IMR-90 (cell line): ENCODE measurements at regions not wholly inside any gene's neighbourhood (a gene's known extent, or its start where the extent isn't known, plus 50 kb on each side); places are given as distances from the start of the nearest gene placed in this dataset.

Experiments
- ATAC-seq: fragments of 200-7000 bp; cut with Tn5 transposase; 2 replicates; pipeline ENCODE4 v1.9.1; 2020; ENCODE audit warnings: low read depth, mild to moderate bottlenecking, moderate library complexity
- BruUV-seq: library from RNA; stranded (reverse); fragments of 400-500 nt; replicated peaks from 2 replicates; lab custom pipeline; 2021; lab: Mats Ljungman, UMichigan
- CTCF ChIA-PET: fragments of 300-600 bp; formaldehyde crosslinking; extraction: SDS; loops from one replicate; lab custom pipeline; 2021; ENCODE audit warnings: antibody characterized with exemption; lab: Yijun Ruan, JAX
- POLR2A ChIA-PET: fragments of 300-600 bp; sonication (Branson Sonifier 250); formaldehyde crosslinking; loops from one replicate; lab custom pipeline; 2022; ENCODE audit warnings: antibody characterized with exemption; ENCODE audit not compliant: unreplicated experiment; lab: Charles Lee
- DNase-seq: peaks from one replicate; pipeline ENCODE4 v3.0.0; 2013
- H2AFZ ChIP-seq: replicated peaks from 2 replicates; pipeline ENCODE3; 2013; ENCODE audit warnings: low read length, mild to moderate bottlenecking; ENCODE audit not compliant: poor library complexity
- H2AK5ac ChIP-seq: 2 replicates; pipeline ENCODE4 v1.6.1; 2013; ENCODE audit warnings: low read depth, low read length, inconsistent platforms
- H2AK9ac ChIP-seq: replicated peaks from 2 replicates; pipeline ENCODE3; 2013; ENCODE audit warnings: mild to moderate bottlenecking, low read depth, low read length, moderate library complexity; ENCODE audit not compliant: poor library complexity
- H2BK120ac ChIP-seq: 2 replicates; pipeline ENCODE4 v1.6.1; 2013; ENCODE audit warnings: low read depth, low read length, inconsistent platforms
- H2BK15ac ChIP-seq: 3 replicates; pipeline ENCODE4 v1.6.1; 2013; ENCODE audit warnings: low read depth, low read length, inconsistent platforms
- H2BK20ac ChIP-seq: 2 replicates; pipeline ENCODE4 v1.6.1; 2013; ENCODE audit warnings: low read depth, mild to moderate bottlenecking, inconsistent platforms, low read length, moderate library complexity
- H2BK5ac ChIP-seq: 2 replicates; pipeline ENCODE4 v1.6.1; 2013; ENCODE audit warnings: mild to moderate bottlenecking, low read depth, low read length, inconsistent platforms; ENCODE audit not compliant: poor library complexity, severe bottlenecking
- H3K14ac ChIP-seq: replicated peaks from 2 replicates; pipeline ENCODE4 v1.6.1; 2013; ENCODE audit warnings: low read depth, low read length, inconsistent platforms
- H3K18ac ChIP-seq: 2 replicates; pipeline ENCODE4 v1.6.1; 2013; ENCODE audit warnings: low read depth, low read length, control low read depth
- H3K23ac ChIP-seq: 2 replicates; pipeline ENCODE4 v1.6.1; 2013; ENCODE audit warnings: low read depth, low read length, inconsistent platforms
- H3K27ac ChIP-seq: 2 replicates; pipeline ENCODE4 v1.5.1; 2013; ENCODE audit warnings: mild to moderate bottlenecking, control low read depth, low read length; ENCODE audit not compliant: insufficient read depth
- H3K27me3 ChIP-seq: 2 replicates; pipeline ENCODE4 v1.6.1; 2013; ENCODE audit warnings: low read length; ENCODE audit not compliant: control insufficient read depth, insufficient read depth
- H3K36me3 ChIP-seq: 2 replicates; pipeline ENCODE4 v1.6.1; 2013; ENCODE audit warnings: low read length, mixed read lengths; ENCODE audit not compliant: control insufficient read depth, insufficient read depth
- H3K4ac ChIP-seq: 2 replicates; pipeline ENCODE4 v1.6.1; 2013; ENCODE audit warnings: low read depth, low read length, inconsistent platforms
- H3K4me1 ChIP-seq: 2 replicates; pipeline ENCODE4 v1.6.1; 2013; ENCODE audit warnings: low read length, mixed read lengths; ENCODE audit not compliant: control insufficient read depth, insufficient read depth
- H3K4me2 ChIP-seq: 2 replicates; pipeline ENCODE4 v1.6.1; 2013; ENCODE audit warnings: low read depth, mild to moderate bottlenecking, control low read depth, low read length, moderate library complexity
- H3K4me3 ChIP-seq: 2 replicates; pipeline ENCODE4 v1.5.1; 2013; ENCODE audit warnings: low read depth, mild to moderate bottlenecking, control low read depth, low read length, moderate library complexity; ENCODE audit not compliant: insufficient read depth
- H3K56ac ChIP-seq: 2 replicates; pipeline ENCODE4 v1.6.1; 2013; ENCODE audit warnings: low read length, inconsistent platforms; ENCODE audit not compliant: insufficient read depth; ENCODE audit errors: extremely low read depth
- H3K79me1 ChIP-seq, 2 experiments: 2 replicates each; pipeline ENCODE4 v1.6.1; 2013; ENCODE audit warnings: low read length in 2 of 2, inconsistent platforms in 1 of 2, low read depth in 1 of 2
- H3K9ac ChIP-seq: 2 replicates; pipeline ENCODE4 v1.6.1; 2013; ENCODE audit warnings: low read depth, low read length, control low read depth
- H3K9me1 ChIP-seq: 2 replicates; pipeline ENCODE4 v1.6.1; 2013; ENCODE audit warnings: low read length, inconsistent platforms; ENCODE audit not compliant: insufficient read depth
- H3K9me3 ChIP-seq: 2 replicates; pipeline ENCODE4 v1.6.1; 2013; ENCODE audit warnings: low read length; ENCODE audit not compliant: control insufficient read depth, insufficient read depth
- H4K20me1 ChIP-seq: 2 replicates; pipeline ENCODE4 v1.6.1; 2013; ENCODE audit warnings: low read length, inconsistent platforms; ENCODE audit not compliant: insufficient read depth
- H4K5ac ChIP-seq: 2 replicates; pipeline ENCODE4 v1.6.1; 2013; ENCODE audit warnings: mild to moderate bottlenecking, low read depth, low read length, control low read depth
- H4K8ac ChIP-seq, 2 experiments: 2 replicates each; pipeline ENCODE4 v1.6.1; 2013; ENCODE audit warnings: low read depth in 2 of 2, low read length in 2 of 2, control low read depth in 1 of 2, inconsistent platforms in 1 of 2
- H4K91ac ChIP-seq: 2 replicates; pipeline ENCODE4 v1.6.1; 2013; ENCODE audit warnings: low read depth, low read length, inconsistent platforms; ENCODE audit not compliant: insufficient read depth
- BHLHE40 ChIP-seq: fragments of 150-350 bp; IDR thresholded peaks from 2 replicates; pipeline ENCODE4 v1.6.1; 2016; ENCODE audit warnings: mild to moderate bottlenecking, low read depth, low read length
- CEBPB ChIP-seq: IDR thresholded peaks from 2 replicates; pipeline ENCODE4 v1.6.1; 2012; ENCODE audit warnings: low read depth, low read length, improper control_type of control experiment
- CHD1 ChIP-seq: IDR thresholded peaks from 2 replicates; pipeline ENCODE4 v1.6.1; 2012; ENCODE audit warnings: low read depth, low read length, improper control_type of control experiment
- CTCF ChIP-seq: conservative IDR thresholded peaks from 2 replicates; pipeline ENCODE4 v1.5.1; 2012; ENCODE audit warnings: mild to moderate bottlenecking, low read depth, low read length, improper control_type of control experiment
- ELK1 ChIP-seq: fragments of 150-350 bp; IDR thresholded peaks from 2 replicates; pipeline ENCODE4 v1.6.1; 2016; ENCODE audit warnings: low read depth, mild to moderate bottlenecking, low read length, moderate library complexity, borderline replicate concordance
- MAFK ChIP-seq: IDR thresholded peaks from 2 replicates; pipeline ENCODE4 v1.6.1; 2012; ENCODE audit warnings: low read depth, low read length, improper control_type of control experiment
- MAZ ChIP-seq: IDR thresholded peaks from 2 replicates; pipeline ENCODE4 v1.6.1; 2012; ENCODE audit warnings: low read depth, mild to moderate bottlenecking, low read length, improper control_type of control experiment, moderate library complexity, borderline replicate concordance
- POLR2A ChIP-seq: IDR thresholded peaks from 2 replicates; pipeline ENCODE4 v1.6.1; 2012; ENCODE audit warnings: mild to moderate bottlenecking, low read depth, low read length
- RAD21 ChIP-seq: IDR thresholded peaks from 2 replicates; pipeline ENCODE4 v1.6.1; 2012; ENCODE audit warnings: low read length, improper control_type of control experiment
- RCOR1 ChIP-seq: IDR thresholded peaks from 2 replicates; pipeline ENCODE4 v1.6.1; 2012; ENCODE audit warnings: mild to moderate bottlenecking, low read length, improper control_type of control experiment; ENCODE audit not compliant: insufficient replicate concordance
- RFX5 ChIP-seq: IDR thresholded peaks from 2 replicates; pipeline ENCODE4 v1.8.0; 2012; ENCODE audit warnings: low read depth, mild to moderate bottlenecking, low read length, moderate library complexity
- SMC3 ChIP-seq: fragments of 150-350 bp; IDR thresholded peaks from 2 replicates; pipeline ENCODE4 v1.6.1; 2016; ENCODE audit warnings: low read depth, mild to moderate bottlenecking, antibody characterized with exemption, low read length, moderate library complexity
- WGBS, 2 experiments: methylation state at CpG; one replicate each; pipeline versions ENCODE4 v1.1.5 to v1.1.7; 2013; ENCODE audit warnings: missing lambda C conversion rate in 2 of 2; ENCODE audit not compliant: insufficient read length in 1 of 2; ENCODE audit errors: extremely low coverage in 2 of 2; 5-methylcytosine and 5-hydroxymethylcytosine counted together
- dilution Hi-C: fragments of 300-500 bp; cut with HindIII; formaldehyde crosslinking; loops from one replicate; pipeline ENCODE4 v1.14.3; 2018; ENCODE audit warnings: low sequenced_read_pairs; ENCODE audit not compliant: unreplicated experiment
- in situ Hi-C: fragments of 300-500 bp; cut with MboI; formaldehyde crosslinking; loops from 3 replicates; pipeline ENCODE4 v1.14.3; 2019; ENCODE audit warnings: low sequenced_read_pairs, inconsistent platforms, mixed read lengths
- intact Hi-C: fragments of 100-400 bp; cut with micrococcal nuclease; formaldehyde crosslinking; loops from 2 replicates; pipeline ENCODE4 v1.10.0; 2022

GRCh38 chr11:14589421-14589820 is 54.2 kb upstream of the PDE3B start:
- no peak overlapping the region for H4K8ac ChIP-seq

More at GRCh38 chr11:14589421-14589820, 54.2 kb upstream of the PDE3B start:
- Histone ChIP-seq H3K4ac (no peak overlapping the region), H3K4me2 (no peak overlapping the region), H3K27me3 (no peaks in the 10 kb centered on the region), H3K14ac (no peak overlapping the region), H2BK5ac (no peak overlapping the region), H2BK20ac (no peak overlapping the region), H3K9me3 (no peaks in the 10 kb centered on the region), H3K4me3 (no peak overlapping the region), H3K4me1 (no peaks in the 10 kb centered on the region), H3K79me1 (no peaks in the 10 kb centered on the region), H3K56ac (no peak overlapping the region), H2BK120ac (no peak overlapping the region), H2BK15ac (no peak overlapping the region), H4K20me1 (no peaks in the 10 kb centered on the region), H3K27ac (no peak overlapping the region), H2AK5ac (no peak overlapping the region), H4K5ac (no peak overlapping the region), H2AK9ac (no peak overlapping the region), H4K91ac (no peak overlapping the region), H3K9me1 (no peaks in the 10 kb centered on the region), H3K23ac (no peak overlapping the region), H3K18ac (no peak overlapping the region), H3K9ac (no peak overlapping the region), H3K36me3 (no peaks in the 10 kb centered on the region), H2AFZ (no peak overlapping the region)
- ChIA-PET POLR2A (no interaction called here), CTCF (no interaction called here)
- dilution Hi-C loops (no loop called here), in situ Hi-C loops (no loop called here), intact Hi-C loops (no loop called here)
- no peak for DNase-seq
- ATAC-seq, result no peak
- no TSS peak for BruUV-seq
- no CpG with 5 or more reads among the region's 2 CpGs for WGBS, 2 experiments
- TF ChIP-seq MAZ, result no peak
- no peak for TF ChIP-seq BHLHE40
- TF ChIP-seq CHD1, result no peak
- TF ChIP-seq RFX5, result no peak
- TF ChIP-seq RCOR1, result no peak
- no peak for TF ChIP-seq SMC3
- no peak for TF ChIP-seq CTCF
- TF ChIP-seq ELK1, result no peak
- TF ChIP-seq POLR2A, result no peak
- TF ChIP-seq MAFK, result no peak
- no peak for TF ChIP-seq CEBPB
- TF ChIP-seq RAD21, result no peak
